Epithelial cell of proximal tubule (primary cell): ENCODE measurements at regions not wholly inside any gene's neighbourhood (a gene's known extent, or its start where the extent isn't known, plus 50 kb on each side); places are given as distances from the start of the nearest gene placed in this dataset.
A peak's percentile ranks its signal among the peaks of the same experiment; 100 is the strongest.

Source experiments
- DNase-seq: peaks from one replicate; pipeline ENCODE4 v3.0.0-alpha.2; 2011; ENCODE audit warnings: low read depth
- H3K4me3 ChIP-seq: 2 replicates; pipeline ENCODE4 v1.5.1; 2011; ENCODE audit warnings: low read depth, mild to moderate bottlenecking, low read length
- TF ChIP-seq, protein P1 (sequence below): conservative IDR thresholded peaks from 2 replicates; pipeline ENCODE4 v1.5.1; 2012; ENCODE audit warnings: low read depth, mild to moderate bottlenecking, low read length

DNA sequence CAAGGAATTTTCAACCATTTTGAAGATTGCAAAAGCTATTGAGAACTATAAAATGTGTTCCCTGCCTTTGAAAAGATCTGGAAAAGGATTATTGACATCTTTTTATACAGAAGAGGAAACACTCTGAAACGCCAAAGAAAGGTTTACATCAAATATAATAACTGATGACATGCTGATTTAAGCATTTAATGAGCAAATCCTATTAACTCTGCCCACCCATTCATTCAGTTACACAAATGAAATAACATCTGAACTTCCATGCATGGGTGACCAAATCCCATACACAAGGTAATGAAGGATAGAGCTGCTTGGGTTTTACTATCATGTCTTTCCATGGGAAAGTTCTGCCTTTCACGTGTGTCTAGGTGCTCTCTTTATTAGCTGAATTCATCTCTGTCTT, 589.4 kb upstream of the WWC1 start:
- no peak overlapping the region for H3K4me3 ChIP-seq
- no peak for DNase-seq
- TF ChIP-seq, protein P1, sequence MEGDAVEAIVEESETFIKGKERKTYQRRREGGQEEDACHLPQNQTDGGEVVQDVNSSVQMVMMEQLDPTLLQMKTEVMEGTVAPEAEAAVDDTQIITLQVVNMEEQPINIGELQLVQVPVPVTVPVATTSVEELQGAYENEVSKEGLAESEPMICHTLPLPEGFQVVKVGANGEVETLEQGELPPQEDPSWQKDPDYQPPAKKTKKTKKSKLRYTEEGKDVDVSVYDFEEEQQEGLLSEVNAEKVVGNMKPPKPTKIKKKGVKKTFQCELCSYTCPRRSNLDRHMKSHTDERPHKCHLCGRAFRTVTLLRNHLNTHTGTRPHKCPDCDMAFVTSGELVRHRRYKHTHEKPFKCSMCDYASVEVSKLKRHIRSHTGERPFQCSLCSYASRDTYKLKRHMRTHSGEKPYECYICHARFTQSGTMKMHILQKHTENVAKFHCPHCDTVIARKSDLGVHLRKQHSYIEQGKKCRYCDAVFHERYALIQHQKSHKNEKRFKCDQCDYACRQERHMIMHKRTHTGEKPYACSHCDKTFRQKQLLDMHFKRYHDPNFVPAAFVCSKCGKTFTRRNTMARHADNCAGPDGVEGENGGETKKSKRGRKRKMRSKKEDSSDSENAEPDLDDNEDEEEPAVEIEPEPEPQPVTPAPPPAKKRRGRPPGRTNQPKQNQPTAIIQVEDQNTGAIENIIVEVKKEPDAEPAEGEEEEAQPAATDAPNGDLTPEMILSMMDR = no peak

DNA sequence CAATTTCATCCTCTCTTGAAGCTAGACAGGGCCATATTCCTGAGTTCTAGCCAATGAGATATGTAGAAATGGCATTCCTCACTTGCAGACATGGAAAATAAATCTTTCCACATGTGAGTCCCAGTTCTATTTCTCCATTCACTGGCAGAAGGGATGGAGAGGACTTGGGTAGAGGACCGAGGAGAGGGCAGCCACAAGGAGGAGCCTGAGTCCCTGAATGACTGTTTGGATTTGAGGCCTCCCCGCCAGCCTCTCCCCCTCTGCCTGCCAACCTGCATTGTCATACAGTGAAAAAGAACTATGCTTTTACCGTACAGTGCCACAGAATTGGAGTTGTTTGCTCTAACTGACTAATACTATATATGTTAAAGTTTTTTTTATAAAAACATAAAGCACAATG, 583.0 kb upstream of the WWC1 start:
- TF ChIP-seq, protein P1 = peak; percentile 11
- DNase-seq = no peak
- H3K4me3 ChIP-seq = no peak overlapping the region

DNA sequence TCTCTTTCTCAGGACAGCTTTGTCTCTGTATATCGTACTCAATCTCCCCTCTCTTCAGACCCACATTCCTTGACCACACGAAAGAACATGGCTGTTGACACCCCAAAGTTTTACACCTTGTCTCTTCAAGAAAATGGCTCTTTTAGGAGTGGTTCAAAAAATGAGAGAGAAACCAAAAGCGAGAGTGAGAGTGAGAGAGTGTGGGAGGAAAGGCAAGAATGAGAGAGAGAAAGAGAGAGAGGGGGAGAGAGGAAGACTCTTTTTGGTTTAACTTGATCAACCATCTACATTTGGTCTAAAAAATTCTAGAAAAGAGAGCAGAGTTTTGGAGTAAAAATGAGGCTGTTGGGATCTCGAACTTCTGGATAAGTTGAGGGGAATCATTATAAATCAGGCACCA, 581.8 kb upstream of the WWC1 start:
- TF ChIP-seq, protein P1 = no peak
- H3K4me3 ChIP-seq = no peak overlapping the region
- DNase-seq = no peak

DNA sequence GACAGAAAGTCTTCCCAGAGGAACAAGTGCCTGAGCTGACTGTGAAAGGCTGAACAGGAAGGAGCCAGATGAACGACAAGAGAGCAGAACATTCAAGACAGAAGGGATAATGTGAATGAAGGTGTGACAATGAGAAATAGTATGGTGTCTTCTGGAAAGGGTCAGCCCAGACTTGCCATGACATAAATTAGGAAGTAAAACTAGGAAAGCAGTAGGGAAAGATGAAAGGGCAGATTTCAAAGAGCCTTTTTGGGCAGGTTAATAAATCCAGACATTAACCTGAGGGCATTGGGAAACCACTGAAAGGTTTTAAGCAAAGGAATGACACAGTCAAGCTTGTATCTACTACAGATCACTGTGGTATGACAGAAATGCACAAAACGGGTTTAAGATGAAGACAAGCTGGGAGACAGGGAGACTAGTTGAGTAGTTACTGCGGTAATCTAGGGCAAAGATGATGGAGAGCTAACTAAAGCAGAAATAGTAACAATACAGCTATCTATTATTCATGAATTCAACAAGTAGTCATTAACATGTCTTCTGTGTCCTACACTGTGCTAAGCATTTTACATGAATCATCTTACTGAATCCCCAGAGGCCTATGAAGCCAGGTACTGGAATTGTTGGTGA, 580.9 kb upstream of the WWC1 start:
- TF ChIP-seq, protein P1 = no peak
- DNase-seq = no peak
- no peak overlapping the region for H3K4me3 ChIP-seq

DNA sequence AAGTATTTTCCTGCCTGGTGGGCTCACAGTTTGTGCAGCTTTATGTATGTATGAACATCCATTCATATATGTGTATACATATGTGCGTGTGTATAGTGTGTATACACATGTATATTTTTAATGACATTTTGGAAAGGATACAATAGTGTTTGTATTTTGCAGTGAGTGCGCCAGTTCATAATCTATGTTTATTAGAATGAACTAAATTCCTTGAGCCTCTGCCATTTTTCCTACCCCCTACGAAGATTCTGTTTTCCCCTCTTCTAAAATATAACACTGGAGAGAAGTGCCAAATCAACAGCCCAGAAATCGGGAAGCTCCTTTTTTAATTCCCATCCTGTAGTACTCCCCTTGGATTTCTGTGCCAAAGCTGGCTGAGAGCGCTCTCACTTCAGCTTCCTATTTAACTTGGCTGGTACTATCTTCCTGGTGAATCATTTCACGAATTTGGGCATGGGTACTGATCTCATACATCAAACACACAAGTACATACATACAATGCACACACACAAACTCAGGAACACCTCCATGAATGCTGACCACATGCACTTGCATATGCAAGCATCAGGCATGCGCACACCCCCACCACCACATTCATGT, 578.4 kb upstream of the WWC1 start:
- H3K4me3 ChIP-seq = no peak overlapping the region
- TF ChIP-seq, protein P1 = no peak
- no peak for DNase-seq

DNA sequence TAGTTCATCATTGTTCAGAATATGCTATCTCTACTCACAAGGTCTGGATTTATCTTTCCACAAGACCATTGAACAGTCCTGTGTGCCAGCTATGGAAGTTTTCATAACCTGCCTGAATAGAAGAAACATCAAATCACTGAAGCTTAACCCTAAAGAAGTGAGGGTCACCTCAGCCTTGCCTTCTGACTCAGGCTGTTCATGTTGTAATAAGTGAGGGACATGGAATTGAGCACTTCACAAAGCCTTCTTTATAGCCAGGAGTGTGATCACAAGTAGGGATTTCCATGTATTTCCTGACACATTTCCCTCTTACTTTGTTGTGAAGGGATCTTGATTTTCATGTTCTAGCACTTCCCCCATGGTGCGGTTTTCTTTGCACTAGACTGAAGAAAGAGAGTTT, 577.5 kb upstream of the WWC1 start:
- TF ChIP-seq, protein P1 = no peak
- DNase-seq = peak; percentile 39
- no peak overlapping the region for H3K4me3 ChIP-seq
